ENCODE measurements at regions not wholly inside any gene's neighbourhood (a gene's known extent, or its start where the extent isn't known, plus 50 kb on each side); places are given as distances from the start of the nearest gene placed in this dataset.

- intact Hi-C loops (cut with micrococcal nuclease) = no loop called here
- POLR2A ChIA-PET = no interaction called here
- no peak for TF ChIP-seq CTCF (IDR thresholded peaks at IDR 0.05)
- Mint-ChIP-seq H3K4me1 (no peaks in the 10 kb centered on the region), H3K27ac (no peak overlapping the region), H3K36me3 (ENCODE audit: low read depth) (no peaks in the 10 kb centered on the region), H3K9me3 (no peaks in the 10 kb centered on the region), H3K4me3 (no peak overlapping the region), H3K27me3 (no peaks in the 10 kb centered on the region)
- ATAC-seq (ENCODE audit: low read depth) (no peak), DNase-seq (no peak)
- CTCF ChIA-PET = no interaction called here
Measured at GRCh38 chr6:92289831-92290230, 1129.5 kb downstream of the EPHA7 start.

GRCh38 chr6:92281571-92282076 is 1137.7 kb downstream of the EPHA7 start:
- Mint-ChIP-seq H3K27me3 (no peaks in the 10 kb centered on the region), H3K27ac (no peak overlapping the region), H3K36me3 (ENCODE audit: low read depth) (no peaks in the 10 kb centered on the region), H3K4me3 (no peak overlapping the region), H3K9me3 (no peaks in the 10 kb centered on the region), H3K4me1 (no peaks in the 10 kb centered on the region)
- intact Hi-C loops (cut with micrococcal nuclease) = no loop called here
- ChIA-PET CTCF (no interaction called here), POLR2A (no interaction called here)
- DNase-seq (no peak), ATAC-seq (ENCODE audit: low read depth) (no peak)
- no peak for TF ChIP-seq CTCF (IDR thresholded peaks at IDR 0.05)

DNA sequence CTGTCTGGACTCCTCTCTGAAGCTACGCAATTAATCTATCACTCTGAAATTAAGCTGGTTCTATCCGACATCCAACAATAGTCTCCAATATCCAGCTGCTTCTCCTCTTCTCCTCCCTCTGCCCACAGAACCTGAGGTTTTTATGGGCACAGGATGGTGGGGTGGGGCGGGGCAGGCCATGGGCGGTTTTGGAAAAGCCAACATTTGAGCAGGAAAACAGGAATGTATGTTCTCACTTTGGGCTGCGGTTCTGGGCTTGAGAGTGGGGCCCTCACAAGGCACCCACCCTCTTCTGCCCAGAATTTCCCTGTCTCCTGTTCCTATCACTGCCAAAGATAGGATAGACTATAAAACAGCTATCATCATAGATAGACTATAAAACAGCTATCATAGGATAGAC is 1144.2 kb downstream of the EPHA7 start:
- H3K27ac Mint-ChIP-seq = no peak overlapping the region
- POLR2A ChIA-PET = no interaction called here
- CTCF ChIA-PET = no interaction called here
- DNase-seq (no peak), ATAC-seq (ENCODE audit: low read depth) (no peak)
- intact Hi-C loops (cut with micrococcal nuclease) = no loop called here
- no peak for TF ChIP-seq CTCF (IDR thresholded peaks at IDR 0.05)
- H3K4me1 Mint-ChIP-seq = no peaks in the 10 kb centered on the region
- peaks cover 2% of the 10 kb centered on the region for H3K9me3 Mint-ChIP-seq
- no peaks in the 10 kb centered on the region for H3K36me3 Mint-ChIP-seq (ENCODE audit: low read depth)
- H3K27me3 Mint-ChIP-seq = no peaks in the 10 kb centered on the region
- no peak overlapping the region for H3K4me3 Mint-ChIP-seq

DNA sequence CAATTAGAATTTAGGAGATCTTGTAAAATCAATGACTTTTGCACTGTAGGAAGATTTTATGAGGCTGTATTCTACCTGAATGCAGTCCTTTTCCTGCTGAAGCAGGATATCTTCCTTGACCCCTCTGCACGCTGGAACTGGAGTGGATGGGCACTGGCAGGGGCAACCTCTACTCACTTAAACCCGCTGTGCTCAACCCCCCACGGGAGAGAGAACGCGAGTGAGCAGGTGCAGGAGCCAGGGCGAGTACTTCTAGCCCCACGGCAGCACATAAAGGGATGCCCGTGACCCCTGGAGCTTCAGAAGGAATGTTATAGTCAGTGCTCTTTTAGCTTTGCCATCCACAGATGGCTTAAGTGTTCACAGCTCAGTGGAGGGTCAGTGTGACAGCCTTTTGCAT is 1144.8 kb downstream of the EPHA7 start:
- no peak overlapping the region for H3K4me3 Mint-ChIP-seq
- ATAC-seq (ENCODE audit: low read depth) (no peak), DNase-seq (no peak)
- intact Hi-C loops (cut with micrococcal nuclease) = no loop called here
- POLR2A ChIA-PET = no interaction called here
- no peak for TF ChIP-seq CTCF (IDR thresholded peaks at IDR 0.05)
- no peaks in the 10 kb centered on the region for H3K4me1 Mint-ChIP-seq
- no peaks in the 10 kb centered on the region for H3K36me3 Mint-ChIP-seq (ENCODE audit: low read depth)
- no peaks in the 10 kb centered on the region for H3K27me3 Mint-ChIP-seq
- peaks cover 2% of the 10 kb centered on the region for H3K9me3 Mint-ChIP-seq
- CTCF ChIA-PET = no interaction called here
- no peak overlapping the region for H3K27ac Mint-ChIP-seq

DNA sequence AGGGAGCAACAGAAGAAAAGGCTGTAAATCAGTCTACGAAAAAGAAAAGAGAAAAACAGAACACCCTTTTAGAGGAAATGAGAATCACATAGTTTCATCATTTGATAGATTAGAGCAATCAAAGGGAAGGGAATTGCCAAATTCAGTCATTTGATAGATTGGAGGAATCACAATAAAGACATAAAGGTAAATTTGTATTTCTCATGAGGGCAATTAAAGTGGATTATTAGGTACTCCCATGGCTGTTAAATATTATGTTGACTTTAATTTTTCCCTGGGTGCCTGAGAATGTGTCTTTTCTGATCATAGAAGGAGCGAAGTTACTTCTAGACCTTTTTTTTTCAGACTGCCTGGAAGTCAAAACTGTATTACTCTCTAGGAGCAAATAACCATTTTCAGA is 1145.7 kb downstream of the EPHA7 start:
- ATAC-seq (ENCODE audit: low read depth) (no peak), DNase-seq (no peak)
- no peaks in the 10 kb centered on the region for H3K27me3 Mint-ChIP-seq
- POLR2A ChIA-PET = no interaction called here
- CTCF ChIA-PET = no interaction called here
- H3K9me3 Mint-ChIP-seq = peaks cover 2% of the 10 kb centered on the region
- intact Hi-C loops (cut with micrococcal nuclease) = no loop called here
- H3K36me3 Mint-ChIP-seq (ENCODE audit: low read depth) = no peaks in the 10 kb centered on the region
- no peak for TF ChIP-seq CTCF (IDR thresholded peaks at IDR 0.05)
- H3K4me1 Mint-ChIP-seq = no peaks in the 10 kb centered on the region
- no peak overlapping the region for H3K27ac Mint-ChIP-seq
- no peak overlapping the region for H3K4me3 Mint-ChIP-seq

Data from activated B cell treated with CpG ODN at 0.5 μM for 24 hours (primary cell).